ENCODE measurements at regions not wholly inside any gene's neighbourhood (a gene's known extent, or its start where the extent isn't known, plus 50 kb on each side); places are given as distances from the start of the nearest gene placed in this dataset.

DNA sequence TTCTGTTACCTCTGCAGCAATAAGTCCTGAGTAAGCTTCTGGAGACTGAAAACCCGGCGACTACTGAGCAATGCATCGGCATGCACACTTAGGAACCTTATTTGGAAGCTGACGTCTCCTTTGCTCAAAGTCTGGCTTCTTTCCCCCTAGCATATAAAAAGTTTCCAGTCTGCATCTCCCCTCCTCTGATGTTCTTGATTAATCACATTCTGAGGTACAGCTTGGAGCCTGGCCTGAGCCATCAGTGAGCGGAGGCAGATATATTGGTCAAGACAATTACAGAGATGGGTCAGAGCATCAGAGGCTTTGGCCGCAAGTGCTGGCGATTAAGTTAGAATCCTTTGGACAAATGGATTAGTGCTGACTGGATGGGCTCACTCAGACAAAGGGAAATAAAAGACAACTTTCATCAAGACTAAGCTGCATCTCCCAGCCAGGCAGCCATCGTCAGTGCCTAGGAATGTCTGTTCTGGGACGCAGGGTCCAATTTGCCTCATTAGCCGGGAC is 140.7 kb downstream of the MTX3 start:
- 78 to 92% (median 88%) methylated on average over 10 of the region's 10 CpGs for WGBS, 4 donors
- no peaks in the 10 kb centered on the region for H3K9me3 ChIP-seq
- H3K4me1 ChIP-seq = peaks cover 0 to 15% (median 0%) of the 10 kb centered on the region in 12 donors
- no peak overlapping the region for H3K4me3 ChIP-seq
- DNase-seq = peak in 3 of 5 donors; percentile 49 to 74 (median 50)
- H3K27me3 ChIP-seq = no peaks in the 10 kb centered on the region
- no peak for TF ChIP-seq POLR2A (IDR thresholded peaks at IDR 0.05)
- TF ChIP-seq, protein P1, sequence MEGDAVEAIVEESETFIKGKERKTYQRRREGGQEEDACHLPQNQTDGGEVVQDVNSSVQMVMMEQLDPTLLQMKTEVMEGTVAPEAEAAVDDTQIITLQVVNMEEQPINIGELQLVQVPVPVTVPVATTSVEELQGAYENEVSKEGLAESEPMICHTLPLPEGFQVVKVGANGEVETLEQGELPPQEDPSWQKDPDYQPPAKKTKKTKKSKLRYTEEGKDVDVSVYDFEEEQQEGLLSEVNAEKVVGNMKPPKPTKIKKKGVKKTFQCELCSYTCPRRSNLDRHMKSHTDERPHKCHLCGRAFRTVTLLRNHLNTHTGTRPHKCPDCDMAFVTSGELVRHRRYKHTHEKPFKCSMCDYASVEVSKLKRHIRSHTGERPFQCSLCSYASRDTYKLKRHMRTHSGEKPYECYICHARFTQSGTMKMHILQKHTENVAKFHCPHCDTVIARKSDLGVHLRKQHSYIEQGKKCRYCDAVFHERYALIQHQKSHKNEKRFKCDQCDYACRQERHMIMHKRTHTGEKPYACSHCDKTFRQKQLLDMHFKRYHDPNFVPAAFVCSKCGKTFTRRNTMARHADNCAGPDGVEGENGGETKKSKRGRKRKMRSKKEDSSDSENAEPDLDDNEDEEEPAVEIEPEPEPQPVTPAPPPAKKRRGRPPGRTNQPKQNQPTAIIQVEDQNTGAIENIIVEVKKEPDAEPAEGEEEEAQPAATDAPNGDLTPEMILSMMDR (IDR thresholded peaks at IDR 0.05) = no peak
- intact Hi-C loops (cut with DNase I) = loop anchor here in 8 of 10 donors (10.0 kb wide), 4 partner anchors 146 to 234 kb away; no protein-coding TSS in a partner anchor
- peak; percentile 19 to 69 (median 62) for ATAC-seq
- peak overlapping the region in 6 of 12 donors; percentile 38 to 74 (median 54) for H3K27ac ChIP-seq
- no peaks in the 10 kb centered on the region for H3K36me3 ChIP-seq

DNA sequence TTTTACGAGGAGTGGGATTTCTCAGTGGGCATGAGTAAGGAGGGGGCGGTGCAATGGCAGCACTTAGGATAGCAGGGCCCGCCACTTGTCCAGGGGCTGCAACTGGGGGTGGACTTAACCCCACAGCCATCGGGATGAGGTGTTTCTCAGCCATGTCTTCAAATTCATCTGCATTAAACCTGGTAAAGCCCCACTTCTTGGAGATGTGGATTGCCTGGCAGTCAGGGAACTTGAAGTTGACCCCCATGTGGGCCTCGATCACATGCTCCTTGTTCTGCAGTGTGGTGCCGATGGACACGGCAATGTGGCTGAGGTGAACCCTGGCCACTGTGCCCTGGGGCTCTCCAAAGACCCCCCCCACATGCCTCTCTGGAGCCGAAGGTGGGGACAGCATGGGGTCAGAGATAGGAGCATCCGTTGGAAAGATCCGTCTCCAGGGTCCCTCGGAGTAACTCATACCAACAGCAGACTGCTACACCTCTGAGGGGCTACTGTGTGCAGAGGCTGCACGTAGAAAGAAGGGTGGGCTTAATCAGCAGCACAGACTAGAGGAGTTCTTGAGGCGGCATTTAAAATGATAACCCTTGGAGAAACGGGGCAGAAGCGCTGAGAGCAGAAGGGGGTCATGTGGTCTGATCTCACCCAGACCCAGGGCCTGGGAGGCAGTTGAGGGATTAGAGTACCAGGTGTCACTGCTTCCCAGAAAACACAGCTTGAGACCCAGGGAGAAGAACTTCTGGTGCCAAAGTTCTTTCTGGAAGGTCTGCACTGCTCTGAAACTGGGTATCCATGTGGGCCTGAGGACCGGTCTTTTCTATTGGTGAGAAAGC is 141.4 kb downstream of the MTX3 start:
- intact Hi-C loops (cut with DNase I) = loop anchor here in 8 of 10 donors (10.0 kb wide), 4 partner anchors 145 to 235 kb away; no protein-coding TSS in a partner anchor
- peak overlapping the region in 7 of 12 donors; percentile 20 to 74 (median 54) for H3K27ac ChIP-seq

More for the DNA sequence above, 141.4 kb downstream of the MTX3 start:
- DNase-seq = no peak
- H3K4me1 ChIP-seq = peaks cover 0 to 17% (median 0%) of the 10 kb centered on the region in 12 donors
- no peaks in the 10 kb centered on the region for H3K9me3 ChIP-seq
- WGBS, 4 donors = 90 to 94% (median 92%) methylated on average over 16 of the region's 16 CpGs
- no peak overlapping the region for H3K4me3 ChIP-seq
- no peaks in the 10 kb centered on the region for H3K36me3 ChIP-seq
- no peaks in the 10 kb centered on the region for H3K27me3 ChIP-seq
- TF ChIP-seq, protein P1 (IDR thresholded peaks at IDR 0.05) = no peak
- no peak for TF ChIP-seq POLR2A (IDR thresholded peaks at IDR 0.05)
- no peak for ATAC-seq
